ENCODE measurements at regions not wholly inside any gene's neighbourhood (a gene's known extent, or its start where the extent isn't known, plus 50 kb on each side); places are given as distances from the start of the nearest gene placed in this dataset.

DNA sequence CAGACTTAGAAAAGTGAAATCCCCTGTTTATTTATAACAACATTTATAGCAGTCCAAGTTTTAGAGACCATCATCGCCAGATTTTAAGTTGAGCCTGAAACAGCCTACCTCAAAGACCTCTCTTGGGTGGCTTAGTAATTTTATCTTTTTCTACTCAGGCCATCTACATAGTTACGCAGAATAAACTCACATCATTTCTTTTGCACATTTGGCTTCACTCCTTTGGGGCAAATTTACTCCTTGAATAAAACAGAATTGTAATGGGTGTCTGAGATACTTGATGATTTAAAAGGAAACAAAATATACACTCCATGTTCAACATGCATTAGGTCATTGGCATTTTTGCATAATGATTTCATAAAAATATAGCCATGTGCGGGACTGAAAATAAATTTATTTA, 104.7 kb upstream of the TSPAN8 start:
- no peak for TF ChIP-seq POLR2A (IDR thresholded peaks at IDR 0.05)
- TF ChIP-seq, protein P1, sequence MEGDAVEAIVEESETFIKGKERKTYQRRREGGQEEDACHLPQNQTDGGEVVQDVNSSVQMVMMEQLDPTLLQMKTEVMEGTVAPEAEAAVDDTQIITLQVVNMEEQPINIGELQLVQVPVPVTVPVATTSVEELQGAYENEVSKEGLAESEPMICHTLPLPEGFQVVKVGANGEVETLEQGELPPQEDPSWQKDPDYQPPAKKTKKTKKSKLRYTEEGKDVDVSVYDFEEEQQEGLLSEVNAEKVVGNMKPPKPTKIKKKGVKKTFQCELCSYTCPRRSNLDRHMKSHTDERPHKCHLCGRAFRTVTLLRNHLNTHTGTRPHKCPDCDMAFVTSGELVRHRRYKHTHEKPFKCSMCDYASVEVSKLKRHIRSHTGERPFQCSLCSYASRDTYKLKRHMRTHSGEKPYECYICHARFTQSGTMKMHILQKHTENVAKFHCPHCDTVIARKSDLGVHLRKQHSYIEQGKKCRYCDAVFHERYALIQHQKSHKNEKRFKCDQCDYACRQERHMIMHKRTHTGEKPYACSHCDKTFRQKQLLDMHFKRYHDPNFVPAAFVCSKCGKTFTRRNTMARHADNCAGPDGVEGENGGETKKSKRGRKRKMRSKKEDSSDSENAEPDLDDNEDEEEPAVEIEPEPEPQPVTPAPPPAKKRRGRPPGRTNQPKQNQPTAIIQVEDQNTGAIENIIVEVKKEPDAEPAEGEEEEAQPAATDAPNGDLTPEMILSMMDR (IDR thresholded peaks at IDR 0.05) = no peak
- TF ChIP-seq EP300 (IDR thresholded peaks at IDR 0.05) = no peak
